ENCODE measurements at regions not wholly inside any gene's neighbourhood (a gene's known extent, or its start where the extent isn't known, plus 50 kb on each side); places are given as distances from the start of the nearest gene placed in this dataset.
A peak's percentile ranks its signal among the peaks of the same experiment; 100 is the strongest.

GRCh38 chr11:42589286-42589685 is 722.5 kb upstream of the API5 start:
- Histone ChIP-seq H3K36me3 (replicated peaks; ENCODE audit: control insufficient read depth, insufficient read depth, low read length) (no peaks in the 10 kb centered on the region), H3K4me3 (ENCODE audit: insufficient read depth, low read depth, low read length) (no peak overlapping the region)

GRCh38 chr11:42591841-42592240 is 720.0 kb upstream of the API5 start:
- Histone ChIP-seq H3K4me3 (ENCODE audit: insufficient read depth, low read depth, low read length) (no peak overlapping the region), H3K27me3 (ENCODE audit: control insufficient read depth, insufficient read depth, low read length) (no peaks in the 10 kb centered on the region), H3K36me3 (replicated peaks; ENCODE audit: control insufficient read depth, insufficient read depth, low read length) (no peaks in the 10 kb centered on the region)
- no peak for DNase-seq

More at GRCh38 chr11:42589286-42589685, 722.5 kb upstream of the API5 start:
- DNase-seq, result no peak
- H3K27me3 ChIP-seq (ENCODE audit: control insufficient read depth, insufficient read depth, low read length), result no peaks in the 10 kb centered on the region

- Histone ChIP-seq H3K36me3 (replicated peaks; ENCODE audit: control insufficient read depth, insufficient read depth, low read length) (no peaks in the 10 kb centered on the region), H3K27me3 (ENCODE audit: control insufficient read depth, insufficient read depth, low read length) (no peaks in the 10 kb centered on the region), H3K4me3 (ENCODE audit: insufficient read depth, low read depth, low read length) (no peak overlapping the region)
- no peak for DNase-seq
These were observed 718.4 kb upstream of the API5 start for GRCh38 chr11:42593441-42593840.

- no peak overlapping the region for H3K4me3 ChIP-seq (ENCODE audit: insufficient read depth, low read depth, low read length)
- peak; percentile 2 for DNase-seq
These were observed 715.9 kb upstream of the API5 start for GRCh38 chr11:42595876-42596275.

GRCh38 chr11:42596576-42597145 is 715.1 kb upstream of the API5 start:
- no peak for DNase-seq
- H3K36me3 ChIP-seq (replicated peaks; ENCODE audit: control insufficient read depth, insufficient read depth, low read length), result no peaks in the 10 kb centered on the region

More at GRCh38 chr11:42595876-42596275, 715.9 kb upstream of the API5 start:
- H3K27me3 ChIP-seq (ENCODE audit: control insufficient read depth, insufficient read depth, low read length), result no peaks in the 10 kb centered on the region
- H3K36me3 ChIP-seq (replicated peaks; ENCODE audit: control insufficient read depth, insufficient read depth, low read length), result no peaks in the 10 kb centered on the region

GRCh38 chr11:42598341-42598740 is 713.5 kb upstream of the API5 start:
- no peaks in the 10 kb centered on the region for H3K27me3 ChIP-seq (ENCODE audit: control insufficient read depth, insufficient read depth, low read length)
- no peak overlapping the region for H3K4me3 ChIP-seq (ENCODE audit: insufficient read depth, low read depth, low read length)
- no peaks in the 10 kb centered on the region for H3K36me3 ChIP-seq (replicated peaks; ENCODE audit: control insufficient read depth, insufficient read depth, low read length)
- no peak for DNase-seq

More at GRCh38 chr11:42596576-42597145, 715.1 kb upstream of the API5 start:
- Histone ChIP-seq H3K4me3 (ENCODE audit: insufficient read depth, low read depth, low read length) (no peak overlapping the region), H3K27me3 (ENCODE audit: control insufficient read depth, insufficient read depth, low read length) (no peaks in the 10 kb centered on the region)

GRCh38 chr11:42620796-42621195 is 691.0 kb upstream of the API5 start:
- no peak for DNase-seq
- no peak overlapping the region for H3K4me3 ChIP-seq (ENCODE audit: insufficient read depth, low read depth, low read length)
- no peaks in the 10 kb centered on the region for H3K36me3 ChIP-seq (replicated peaks; ENCODE audit: control insufficient read depth, insufficient read depth, low read length)
- H3K27me3 ChIP-seq (ENCODE audit: control insufficient read depth, insufficient read depth, low read length), result no peaks in the 10 kb centered on the region

- Histone ChIP-seq H3K4me3 (ENCODE audit: insufficient read depth, low read depth, low read length) (no peak overlapping the region), H3K36me3 (replicated peaks; ENCODE audit: control insufficient read depth, insufficient read depth, low read length) (no peaks in the 10 kb centered on the region), H3K27me3 (ENCODE audit: control insufficient read depth, insufficient read depth, low read length) (no peaks in the 10 kb centered on the region)
- DNase-seq, result no peak
These were observed 685.8 kb upstream of the API5 start for GRCh38 chr11:42625757-42626665.

GRCh38 chr11:42631220-42631843 is 680.5 kb upstream of the API5 start:
- H3K36me3 ChIP-seq (replicated peaks; ENCODE audit: control insufficient read depth, insufficient read depth, low read length), result no peaks in the 10 kb centered on the region
- DNase-seq, result peak; percentile 17
- H3K4me3 ChIP-seq (ENCODE audit: insufficient read depth, low read depth, low read length), result no peak overlapping the region
- no peaks in the 10 kb centered on the region for H3K27me3 ChIP-seq (ENCODE audit: control insufficient read depth, insufficient read depth, low read length)

GRCh38 chr11:42646959-42647358 is 664.8 kb upstream of the API5 start:
- H3K27me3 ChIP-seq (ENCODE audit: control insufficient read depth, insufficient read depth, low read length), result no peaks in the 10 kb centered on the region; the same call in 1 of the 2 replicates
- H3K36me3 ChIP-seq (replicated peaks; ENCODE audit: control insufficient read depth, insufficient read depth, low read length), result no peaks in the 10 kb centered on the region
- H3K4me3 ChIP-seq (ENCODE audit: insufficient read depth, low read depth, low read length), result no peak overlapping the region
- no peak for DNase-seq

- Histone ChIP-seq H3K4me3 (ENCODE audit: insufficient read depth, low read depth, low read length) (no peak overlapping the region), H3K27me3 (ENCODE audit: control insufficient read depth, insufficient read depth, low read length) (no peaks in the 10 kb centered on the region; the same call in 1 of the 2 replicates), H3K36me3 (replicated peaks; ENCODE audit: control insufficient read depth, insufficient read depth, low read length) (no peaks in the 10 kb centered on the region)
- no peak for DNase-seq
These were observed 663.8 kb upstream of the API5 start for GRCh38 chr11:42647993-42648392.

- Histone ChIP-seq H3K36me3 (replicated peaks; ENCODE audit: control insufficient read depth, insufficient read depth, low read length) (no peaks in the 10 kb centered on the region), H3K27me3 (ENCODE audit: control insufficient read depth, insufficient read depth, low read length) (no peaks in the 10 kb centered on the region), H3K4me3 (ENCODE audit: insufficient read depth, low read depth, low read length) (no peak overlapping the region)
- no peak for DNase-seq
These were observed 660.2 kb upstream of the API5 start for GRCh38 chr11:42651621-42652020.

GRCh38 chr11:42657169-42657568 is 654.6 kb upstream of the API5 start:
- Histone ChIP-seq H3K36me3 (replicated peaks; ENCODE audit: control insufficient read depth, insufficient read depth, low read length) (no peaks in the 10 kb centered on the region), H3K27me3 (ENCODE audit: control insufficient read depth, insufficient read depth, low read length) (no peaks in the 10 kb centered on the region), H3K4me3 (ENCODE audit: insufficient read depth, low read depth, low read length) (no peak overlapping the region)
- no peak for DNase-seq

GRCh38 chr11:42661942-42662341 is 649.9 kb upstream of the API5 start:
- no peaks in the 10 kb centered on the region for H3K27me3 ChIP-seq (ENCODE audit: control insufficient read depth, insufficient read depth, low read length)

More at GRCh38 chr11:42661942-42662341, 649.9 kb upstream of the API5 start:
- Histone ChIP-seq H3K36me3 (replicated peaks; ENCODE audit: control insufficient read depth, insufficient read depth, low read length) (no peaks in the 10 kb centered on the region), H3K4me3 (ENCODE audit: insufficient read depth, low read depth, low read length) (no peak overlapping the region)
- DNase-seq, result no peak

All from H7 (cell line).